NCI-H345 (cell line): ENCODE measurements at regions not wholly inside any gene's neighbourhood (a gene's known extent, or its start where the extent isn't known, plus 50 kb on each side); places are given as distances from the start of the nearest gene placed in this dataset.
A peak's percentile ranks its signal among the peaks of the same experiment; 100 is the strongest.

Experiments
- DNase-seq: peaks from one replicate; lab custom pipeline; 2025; lab: John Stamatoyannopoulos, UW

DNA sequence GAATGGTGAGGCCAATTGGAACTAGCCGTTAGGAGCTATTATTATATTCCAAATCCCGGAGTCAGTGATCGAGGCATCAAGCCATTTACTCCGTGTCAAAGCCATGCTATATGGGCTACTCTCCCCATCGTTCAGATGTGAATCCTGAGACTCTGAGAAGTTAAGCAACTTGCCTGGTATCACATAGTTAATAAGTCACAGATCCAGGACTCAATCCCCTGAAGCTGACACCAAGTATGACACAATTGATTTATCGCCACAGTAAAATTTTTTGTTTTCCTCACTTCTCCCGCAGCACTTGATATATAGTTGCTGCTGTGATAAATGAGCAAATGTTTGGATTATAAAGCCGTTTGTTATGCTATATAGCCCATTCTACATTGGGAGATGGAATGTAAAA lies 50.8 kb upstream of the TSHZ2 start:
- DNase-seq = no peak

DNA sequence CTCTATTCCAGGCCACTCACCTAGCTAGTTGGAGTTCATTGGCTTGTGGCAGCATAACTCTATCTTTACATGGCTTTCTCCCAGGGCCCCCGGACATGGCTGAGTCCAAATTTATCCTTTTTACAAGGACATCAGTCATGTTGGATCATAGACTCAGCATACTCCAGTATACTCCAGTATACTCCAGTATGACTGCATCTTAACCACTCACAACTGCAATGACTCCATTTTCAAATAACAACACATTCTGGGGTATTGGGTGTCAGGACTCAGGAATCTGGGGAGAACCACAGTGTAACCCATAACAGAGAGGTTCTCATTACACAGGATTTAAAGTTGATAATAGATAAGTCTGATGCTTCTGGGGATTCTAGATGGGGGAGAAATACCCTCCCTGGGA lies 53.8 kb upstream of the TSHZ2 start:
- DNase-seq = no peak

DNA sequence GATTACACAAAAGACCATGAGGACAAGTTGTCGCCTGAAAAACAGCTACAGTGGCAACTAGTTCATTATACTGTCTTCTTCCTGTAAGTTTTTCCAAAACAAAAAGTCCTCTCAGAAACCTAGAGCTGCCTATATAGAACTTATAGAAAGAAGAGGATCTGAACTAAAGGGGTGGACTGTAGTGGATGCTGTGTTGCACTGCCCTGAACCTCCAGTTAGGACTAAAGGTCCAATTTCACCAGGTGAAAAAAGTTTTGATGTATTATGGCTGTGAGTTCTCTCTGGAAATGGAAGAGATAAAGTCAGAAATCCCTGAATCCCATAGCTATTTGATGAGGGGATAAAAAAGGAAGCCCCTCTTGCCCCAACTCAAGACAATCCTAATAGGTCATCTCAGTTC lies 56.6 kb upstream of the TSHZ2 start:
- no peak for DNase-seq

DNA sequence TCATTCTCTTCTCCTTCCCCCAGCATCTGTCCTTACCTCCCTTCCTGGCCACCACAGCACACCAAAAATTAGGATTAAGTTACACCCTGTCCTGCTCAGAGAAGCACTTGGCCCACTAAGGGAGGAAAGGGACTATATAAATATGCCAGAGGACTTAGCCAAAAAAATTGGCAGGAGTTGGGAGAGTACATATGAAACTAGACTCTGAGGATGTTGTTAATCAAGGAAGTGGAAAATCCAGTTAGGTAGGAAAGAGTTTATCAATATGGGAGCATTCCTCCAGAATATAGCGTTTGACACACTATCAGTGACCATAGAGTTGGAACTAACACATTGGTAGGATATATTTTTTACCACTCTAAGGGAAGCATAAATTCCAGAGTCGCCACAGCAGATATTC lies 57.3 kb upstream of the TSHZ2 start:
- no peak for DNase-seq

DNA sequence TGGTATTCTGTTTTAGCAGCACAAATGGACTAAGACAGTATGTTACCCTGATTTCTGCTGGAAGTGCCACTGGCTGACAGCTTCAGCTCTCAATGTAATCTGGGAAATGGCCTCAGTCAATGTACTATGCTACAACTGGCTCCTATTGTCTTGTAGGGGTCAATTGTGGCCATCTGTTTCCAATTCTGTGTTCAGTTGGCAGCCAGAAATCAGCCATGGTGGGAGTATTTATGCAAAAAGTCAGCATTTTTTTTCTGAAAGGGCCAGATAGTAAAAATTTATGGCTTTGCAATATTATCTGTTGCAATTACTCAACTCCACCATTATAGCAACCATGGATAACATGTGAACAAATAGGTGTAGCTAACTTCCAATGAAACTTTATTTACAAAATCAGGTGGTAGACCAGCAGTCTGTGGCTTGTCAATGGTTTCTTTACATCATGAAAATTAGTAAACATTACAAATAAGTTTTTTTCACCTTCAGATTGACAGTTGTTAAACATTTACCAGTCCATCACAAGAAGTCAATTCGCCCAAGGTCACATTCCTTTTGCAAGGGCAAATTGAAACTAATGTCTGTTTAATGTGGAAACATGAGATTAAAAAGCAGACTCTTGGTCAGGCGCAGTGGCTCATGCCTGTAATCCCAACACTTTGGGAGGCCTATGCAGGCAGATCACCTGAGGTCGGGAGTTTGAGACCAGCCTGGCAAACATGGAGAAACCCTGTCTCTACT lies 58.3 kb upstream of the TSHZ2 start:
- DNase-seq = no peak

DNA sequence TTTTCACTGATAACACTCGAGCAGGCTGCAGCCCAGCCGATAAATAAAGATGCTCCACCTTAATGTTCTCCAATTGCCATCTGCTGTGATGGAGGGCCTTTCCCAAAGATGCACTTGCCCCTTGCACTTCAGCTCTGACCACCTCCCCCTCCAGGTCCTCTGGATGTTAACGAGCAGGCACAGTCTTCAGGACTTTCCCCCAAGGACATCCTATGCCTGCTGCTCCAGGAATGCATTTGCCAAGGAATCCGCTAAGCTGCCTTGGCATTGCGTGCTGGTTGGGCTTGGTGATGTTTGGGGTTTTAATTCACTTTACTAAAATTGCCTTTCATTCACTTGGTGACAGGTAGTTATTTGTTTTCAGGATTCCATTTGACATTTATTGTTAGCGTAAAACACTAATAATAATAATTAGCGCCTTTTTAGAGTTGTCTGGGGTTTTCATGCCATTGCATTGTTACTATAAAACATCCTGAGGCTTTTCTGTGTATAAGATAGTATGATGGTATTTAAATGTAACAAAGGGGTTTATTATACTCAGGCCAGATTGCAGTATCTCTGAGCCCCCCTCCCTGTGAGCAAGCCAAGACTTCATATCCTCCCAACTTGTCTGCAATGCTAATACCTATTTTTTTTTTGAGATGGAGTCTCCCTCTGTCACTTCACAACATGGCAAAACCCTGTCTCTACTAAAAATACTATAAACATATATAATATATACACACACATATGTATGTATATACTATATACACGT lies 66.7 kb upstream of the TSHZ2 start:
- no peak for DNase-seq

DNA sequence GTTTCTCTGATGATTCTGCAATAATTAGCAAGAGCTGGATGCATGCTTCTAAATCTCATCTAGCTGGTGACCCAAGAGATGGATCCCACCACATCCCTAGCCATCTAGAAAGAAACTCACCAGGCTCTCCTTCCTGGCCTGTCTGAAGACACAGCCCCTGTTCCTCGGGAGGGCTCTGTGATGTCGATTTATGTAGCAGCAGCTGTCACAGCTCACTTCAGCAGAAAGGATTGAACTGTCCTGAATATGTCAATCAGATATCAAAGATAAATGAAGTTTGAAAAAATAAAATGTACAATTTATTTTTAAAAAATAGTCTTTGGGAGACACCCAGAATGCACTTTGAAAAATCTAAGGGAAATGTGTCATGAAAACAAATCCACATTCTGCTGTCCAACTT lies 67.3 kb upstream of the TSHZ2 start:
- no peak for DNase-seq

DNA sequence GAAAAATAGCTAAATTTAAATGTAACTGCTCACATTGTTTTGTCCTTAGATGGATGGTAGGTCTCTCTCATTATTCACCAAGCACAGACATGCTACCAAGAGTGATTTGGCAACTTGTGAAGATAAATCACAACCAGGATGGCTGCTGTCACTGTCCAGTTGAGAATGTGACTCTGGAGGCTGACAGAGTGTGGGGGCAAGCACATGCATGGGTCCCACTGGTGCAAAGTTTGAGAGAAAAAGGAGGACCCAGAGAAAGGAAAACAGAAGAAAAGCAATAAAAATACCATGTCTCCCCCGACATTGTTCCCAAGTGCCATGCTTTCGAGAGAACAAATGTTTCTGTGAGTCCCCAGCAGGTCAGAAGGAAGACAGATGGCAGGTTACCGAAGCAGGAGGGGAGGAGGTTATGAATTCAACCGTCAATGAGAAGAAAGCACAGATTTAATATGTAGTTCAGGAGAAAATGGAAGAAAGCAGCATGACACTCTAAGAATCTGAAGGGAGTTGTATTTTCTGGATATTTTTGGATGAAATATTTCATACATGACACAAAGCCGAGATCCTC lies 73.0 kb upstream of the TSHZ2 start:
- no peak for DNase-seq

DNA sequence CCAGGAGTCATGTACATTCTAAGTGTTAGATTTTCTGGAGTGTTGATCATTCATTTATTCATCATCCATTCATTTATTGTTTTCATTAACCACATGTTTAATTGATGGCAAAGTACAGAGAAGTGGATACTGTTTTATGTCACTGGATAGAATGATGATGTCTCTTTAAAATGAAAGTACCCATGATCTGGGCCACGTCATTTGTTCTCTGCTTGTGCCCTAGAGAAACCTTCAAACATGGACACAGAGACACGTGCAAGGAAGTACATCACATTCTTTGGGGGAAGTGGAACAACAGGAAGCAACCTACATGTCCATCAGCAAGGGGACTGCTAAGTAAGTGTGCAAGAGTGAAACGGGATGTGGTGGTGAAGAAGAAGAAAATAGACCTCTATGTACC lies 75.8 kb upstream of the TSHZ2 start:
- no peak for DNase-seq

DNA sequence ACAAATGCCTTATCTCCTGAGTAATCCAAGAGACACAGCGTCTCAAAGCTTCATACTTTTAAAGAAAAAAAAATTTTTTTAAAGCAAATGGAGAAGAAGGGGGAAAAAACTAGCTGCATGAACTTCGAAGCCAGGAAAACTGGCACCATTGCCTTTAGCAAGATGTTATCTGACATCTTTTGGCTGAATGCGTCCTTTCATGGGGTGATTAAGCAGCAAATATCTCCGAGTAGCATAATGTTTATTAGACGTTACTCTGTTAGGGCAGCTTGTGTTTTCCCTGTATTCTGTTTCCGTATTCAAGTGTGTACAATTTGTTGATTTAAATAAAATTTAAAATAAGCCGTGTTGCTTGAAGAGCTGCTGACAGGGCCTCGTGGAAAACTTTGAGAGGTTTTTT lies 76.5 kb upstream of the TSHZ2 start:
- no peak for DNase-seq

DNA sequence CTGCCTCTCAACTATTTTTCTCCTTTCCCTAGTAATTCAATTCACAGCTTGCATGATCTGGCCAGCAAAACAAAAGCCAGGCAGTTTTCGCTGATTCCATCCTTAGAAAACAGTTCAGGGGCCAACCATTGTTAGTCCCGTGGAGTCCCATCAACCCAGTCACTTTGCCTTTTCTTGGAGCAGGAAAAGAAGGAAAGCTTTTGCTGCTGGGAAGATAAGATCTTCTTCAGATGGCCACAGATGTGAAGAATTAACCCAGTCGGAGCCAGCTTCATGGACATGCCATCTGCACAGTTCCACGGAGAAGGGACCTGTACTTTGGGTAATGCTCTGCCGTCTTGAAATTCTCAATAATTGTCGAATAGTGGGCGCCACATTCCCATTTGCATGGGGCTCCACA lies 76.9 kb upstream of the TSHZ2 start:
- no peak for DNase-seq

DNA sequence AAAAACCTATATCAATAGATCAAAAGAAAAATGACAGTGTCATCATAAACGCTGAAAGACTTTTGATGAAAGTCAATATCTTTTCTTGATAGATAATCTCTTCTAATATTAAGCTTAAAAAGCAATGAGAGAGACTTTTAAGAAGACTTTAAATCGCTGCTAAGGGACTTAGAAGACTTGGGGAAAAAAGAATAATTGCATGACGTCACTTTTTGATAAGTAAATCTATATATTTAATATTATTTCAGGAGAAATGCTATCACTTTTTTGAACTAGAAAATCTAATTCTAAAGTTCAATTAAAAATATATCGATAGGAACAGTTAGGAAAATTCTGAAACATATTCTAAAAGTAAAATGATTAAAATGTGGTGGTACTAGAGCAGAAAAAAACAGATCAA lies 78.7 kb upstream of the TSHZ2 start:
- no peak for DNase-seq

DNA sequence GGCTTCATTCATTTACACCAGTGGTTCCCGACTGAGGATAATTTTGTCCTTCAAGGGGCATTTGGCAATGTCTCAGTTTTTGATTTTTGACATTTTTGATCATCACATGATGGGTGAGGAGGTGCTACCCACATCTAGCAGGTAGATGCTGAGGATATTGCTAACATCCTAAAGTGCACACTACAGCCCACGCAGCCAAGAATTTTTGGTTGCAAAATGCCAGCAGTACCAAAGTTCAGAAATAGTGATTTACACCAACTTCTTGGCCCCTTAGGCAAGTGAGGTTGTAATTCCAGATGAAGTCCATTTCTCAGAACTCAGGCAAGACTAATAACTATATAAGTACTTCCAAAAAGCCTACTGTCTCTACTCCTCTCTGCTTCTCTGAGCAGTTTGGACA lies 80.1 kb upstream of the TSHZ2 start:
- no peak for DNase-seq

DNA sequence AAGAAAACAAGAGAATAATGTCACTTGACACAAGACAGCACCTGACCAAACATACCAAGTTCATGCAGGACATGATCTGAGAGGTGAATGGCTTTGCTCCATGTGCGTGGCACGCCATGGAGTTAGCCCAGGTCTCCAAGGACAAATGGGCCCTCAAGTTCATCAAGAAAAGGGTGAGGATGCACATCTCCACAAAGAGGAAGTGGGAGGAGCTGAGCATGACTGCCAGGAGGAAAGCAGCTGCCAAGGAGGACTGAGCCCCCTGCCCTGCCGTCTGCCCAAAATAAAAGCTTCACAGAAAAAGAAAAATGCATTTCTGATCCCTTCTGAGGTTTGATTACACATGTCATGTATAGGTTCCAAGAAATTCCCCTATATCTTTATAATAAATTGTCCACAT lies 82.0 kb upstream of the TSHZ2 start:
- DNase-seq = no peak

DNA sequence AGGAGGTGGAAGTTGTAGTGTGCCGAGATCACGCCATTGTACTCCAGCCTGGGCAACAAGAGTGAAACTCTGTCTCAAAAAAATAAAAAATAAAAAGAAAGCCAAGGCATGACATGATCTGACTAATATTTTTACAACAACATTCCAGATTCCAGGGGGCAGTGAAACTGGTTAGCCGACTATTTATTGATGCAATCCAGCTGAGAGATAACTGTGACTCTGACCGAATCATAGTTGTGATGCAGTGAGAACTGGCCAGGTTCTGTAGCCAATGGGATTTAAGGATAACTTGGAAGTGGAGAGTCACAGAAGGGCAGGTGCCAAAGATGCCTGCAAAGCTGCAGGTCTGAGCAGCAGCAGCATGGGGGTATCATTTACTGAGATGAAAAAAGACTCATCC lies 82.9 kb upstream of the TSHZ2 start:
- no peak for DNase-seq

DNA sequence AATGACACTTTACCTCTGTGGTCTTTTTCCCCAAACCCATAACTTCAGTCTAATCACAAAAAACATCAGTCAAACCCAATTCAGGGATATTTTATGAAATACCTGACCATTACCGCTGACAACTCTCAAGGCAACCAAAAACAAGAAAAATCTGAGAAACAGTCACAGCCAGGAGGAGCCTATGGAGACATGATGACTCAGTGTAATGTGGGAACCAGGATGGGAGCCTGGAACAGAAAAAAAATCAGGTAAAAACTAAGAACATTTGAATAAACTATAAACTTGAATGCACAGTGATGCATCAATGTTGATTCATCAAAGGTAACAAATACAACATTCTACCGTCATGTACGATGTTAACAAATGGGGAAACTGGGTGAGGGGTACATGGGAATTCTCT lies 84.1 kb upstream of the TSHZ2 start:
- no peak for DNase-seq

DNA sequence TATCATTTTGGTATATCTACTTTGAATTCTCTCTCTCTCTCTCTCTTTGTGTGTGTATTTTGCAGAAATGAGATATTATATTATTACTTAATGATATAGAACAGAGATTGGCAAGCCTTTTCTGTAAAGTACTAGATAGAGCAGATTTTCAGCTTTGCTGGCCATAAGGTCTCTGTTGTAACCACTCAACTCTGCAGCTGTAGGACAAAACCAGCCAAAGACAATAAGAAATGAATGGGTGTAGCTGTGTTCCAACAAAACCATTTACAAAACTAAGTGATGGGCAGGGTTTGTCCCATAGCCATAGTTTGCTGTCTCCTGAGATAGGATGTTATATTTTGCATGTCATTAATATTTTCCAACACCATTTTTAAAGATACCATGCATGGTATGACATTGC lies 91.2 kb upstream of the TSHZ2 start:
- DNase-seq = no peak

DNA sequence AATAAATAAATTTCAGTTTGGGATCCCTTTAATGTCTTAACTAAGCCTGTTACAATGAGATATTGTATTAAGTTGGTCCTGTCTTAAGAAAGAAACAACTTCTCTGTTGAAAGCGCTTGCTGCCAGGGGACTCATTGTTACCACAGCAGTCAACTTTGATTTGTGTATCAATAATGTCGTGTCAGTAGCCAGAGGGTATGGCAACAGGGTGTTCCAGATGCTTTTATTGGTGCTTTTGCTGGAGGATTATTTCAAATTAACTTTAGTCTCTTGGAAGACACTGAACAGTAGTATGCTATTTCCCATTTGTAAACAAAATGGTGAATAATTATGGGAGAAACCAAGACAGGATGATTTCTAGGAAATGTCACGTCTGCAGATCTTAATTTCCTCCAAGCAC lies 91.9 kb upstream of the TSHZ2 start:
- no peak for DNase-seq

DNA sequence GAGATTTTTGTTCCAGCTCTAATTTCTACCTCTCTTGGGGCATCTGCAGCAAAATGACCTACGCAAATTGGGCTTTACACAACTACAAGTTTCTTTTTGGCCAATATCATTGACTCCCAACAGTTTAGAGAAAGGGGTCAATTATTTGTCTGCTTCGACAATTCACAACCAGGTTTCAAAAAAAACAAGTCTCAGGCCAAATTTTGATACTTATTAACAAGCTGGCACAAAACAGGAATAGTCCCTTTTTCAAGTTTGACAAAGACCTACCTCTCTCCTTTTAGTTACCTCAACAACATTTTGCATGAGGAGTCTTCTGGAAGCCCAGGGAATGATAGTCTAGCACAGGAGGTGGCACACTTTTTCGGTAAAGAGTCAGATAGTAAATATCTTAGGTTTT lies 97.9 kb upstream of the TSHZ2 start:
- DNase-seq = no peak

DNA sequence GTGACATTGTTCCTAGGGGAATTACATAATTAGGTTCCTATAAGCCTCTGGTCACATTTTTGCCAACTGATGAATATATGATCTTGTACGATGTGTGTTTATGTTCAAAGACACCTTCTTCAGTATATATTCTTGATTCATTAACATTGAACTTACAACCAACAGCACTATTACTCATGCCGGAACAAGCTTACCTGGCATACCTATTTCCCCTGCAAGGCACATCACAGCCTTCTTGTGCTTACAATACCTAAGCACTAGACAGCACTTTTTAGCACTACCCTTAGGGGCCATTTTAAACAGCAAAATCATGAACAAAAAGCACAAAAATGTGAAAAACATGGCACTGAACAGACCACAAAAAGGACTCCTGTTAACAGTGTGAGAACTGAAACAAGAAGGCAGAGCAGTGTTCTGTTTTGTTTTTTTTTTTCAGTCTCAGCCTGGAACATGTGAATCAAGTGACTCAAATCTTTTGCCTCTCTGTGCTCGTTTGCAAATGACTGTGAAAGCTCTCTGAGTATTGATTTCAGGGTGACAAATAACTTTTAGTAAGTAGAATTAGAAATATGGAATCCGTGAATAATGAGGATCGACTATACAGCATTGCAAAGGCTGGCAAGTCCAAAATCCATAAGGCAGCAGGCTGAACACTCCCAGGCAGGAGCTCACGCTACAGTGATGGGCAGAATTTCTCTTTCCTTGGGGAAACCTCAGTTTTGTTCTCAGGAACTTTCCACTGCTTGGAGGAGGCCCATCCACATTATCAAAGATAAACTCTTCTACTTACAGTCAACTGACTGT lies 102.3 kb upstream of the TSHZ2 start:
- DNase-seq = no peak

DNA sequence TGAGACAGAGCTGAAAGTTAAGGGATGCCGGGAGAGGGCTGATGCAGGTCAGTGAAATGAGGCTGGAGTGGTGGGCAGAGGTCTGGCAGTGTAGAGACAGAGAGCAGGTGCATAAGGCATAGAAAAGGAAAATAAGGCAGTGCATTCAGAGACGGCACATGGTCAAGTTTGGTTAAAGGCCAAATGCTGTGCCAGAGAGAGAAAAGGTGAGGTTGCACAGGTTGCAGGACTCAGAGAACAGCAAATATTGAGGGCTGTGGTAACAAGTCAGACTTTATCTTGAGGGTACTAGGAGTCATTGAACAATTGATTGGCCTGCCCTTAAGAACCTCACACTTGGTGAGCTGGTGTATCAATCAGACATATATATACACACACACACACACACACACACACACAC lies 102.9 kb upstream of the TSHZ2 start:
- DNase-seq = no peak

DNA sequence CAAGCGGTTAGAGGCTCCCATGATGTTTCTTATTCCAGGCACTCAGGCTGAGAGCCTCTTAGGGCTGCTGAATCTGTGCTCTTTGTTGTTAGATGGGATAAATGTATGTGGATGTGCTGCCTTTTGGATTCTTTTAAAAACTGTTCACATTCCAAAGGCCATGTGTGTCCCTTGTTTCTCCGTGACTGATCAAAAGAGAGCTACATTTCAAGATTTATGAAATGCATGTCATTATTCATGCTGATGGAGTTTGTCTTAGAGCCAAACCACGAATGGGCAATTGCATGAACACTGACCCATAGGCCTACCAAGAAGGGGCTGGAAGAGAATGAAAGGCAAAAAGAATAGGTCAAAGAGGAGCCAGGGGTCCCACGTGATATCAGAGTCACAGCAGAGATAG lies 104.9 kb upstream of the TSHZ2 start:
- DNase-seq = peak; percentile 19
